ENCODE measurements at regions not wholly inside any gene's neighbourhood (a gene's known extent, or its start where the extent isn't known, plus 50 kb on each side); places are given as distances from the start of the nearest gene placed in this dataset.
"Not testable (repeated sequence)": the region's sequence is repeated elsewhere in the genome, so short reads cannot be mapped to it uniquely, and the experiment has no call there.

- TF ChIP-seq POLR2A (IDR thresholded peaks at IDR 0.05; ENCODE audit: low read length): no peak
- no peak for TF ChIP-seq GATA1 (IDR thresholded peaks at IDR 0.05; ENCODE audit: low read depth, low read length)
- DNase-seq: no peak
Measured at GRCh38 chr5:60488466-60489130, 211.4 kb downstream of the DEPDC1B start.

- TF ChIP-seq GATA1 (IDR thresholded peaks at IDR 0.05; ENCODE audit: low read depth, low read length): no peak
- TF ChIP-seq POLR2A (IDR thresholded peaks at IDR 0.05; ENCODE audit: low read length): no peak
- DNase-seq: no peak
Measured at GRCh38 chr5:60487885-60488442, 212.0 kb downstream of the DEPDC1B start.

GRCh38 chr5:60487476-60487875, 212.5 kb downstream of the DEPDC1B start:
- no peak for TF ChIP-seq POLR2A (IDR thresholded peaks at IDR 0.05; ENCODE audit: low read length)
- TF ChIP-seq GATA1 (IDR thresholded peaks at IDR 0.05; ENCODE audit: low read depth, low read length): no peak
- DNase-seq: no peak

GRCh38 chr5:60485361-60485760, 214.6 kb downstream of the DEPDC1B start:
- TF ChIP-seq GATA1 (IDR thresholded peaks at IDR 0.05; ENCODE audit: low read depth, low read length) (no peak), POLR2A (IDR thresholded peaks at IDR 0.05; ENCODE audit: low read length) (no peak)
- no peak for DNase-seq

GRCh38 chr5:60483050-60483449, 216.9 kb downstream of the DEPDC1B start:
- DNase-seq: no peak
- TF ChIP-seq POLR2A (IDR thresholded peaks at IDR 0.05; ENCODE audit: low read length) (no peak), GATA1 (IDR thresholded peaks at IDR 0.05; ENCODE audit: low read depth, low read length) (no peak)

GRCh38 chr5:60482301-60482700, 217.7 kb downstream of the DEPDC1B start:
- no peak for TF ChIP-seq GATA1 (IDR thresholded peaks at IDR 0.05; ENCODE audit: low read depth, low read length)
- no peak for TF ChIP-seq POLR2A (IDR thresholded peaks at IDR 0.05; ENCODE audit: low read length)

GRCh38 chr5:60479542-60479941, 220.4 kb downstream of the DEPDC1B start:
- TF ChIP-seq GATA1 (IDR thresholded peaks at IDR 0.05; ENCODE audit: low read depth, low read length) (no peak), POLR2A (IDR thresholded peaks at IDR 0.05; ENCODE audit: low read length) (no peak)
- DNase-seq: no peak

More at GRCh38 chr5:60482301-60482700, 217.7 kb downstream of the DEPDC1B start:
- no peak for DNase-seq

GRCh38 chr5:60477849-60478248, 222.1 kb downstream of the DEPDC1B start:
- no peak for DNase-seq
- TF ChIP-seq GATA1 (IDR thresholded peaks at IDR 0.05; ENCODE audit: low read depth, low read length): no peak
- TF ChIP-seq POLR2A (IDR thresholded peaks at IDR 0.05; ENCODE audit: low read length): no peak

GRCh38 chr5:60473654-60474053, 226.3 kb downstream of the DEPDC1B start:
- no peak for DNase-seq
- TF ChIP-seq GATA1 (IDR thresholded peaks at IDR 0.05; ENCODE audit: low read depth, low read length): no peak
- TF ChIP-seq POLR2A (IDR thresholded peaks at IDR 0.05; ENCODE audit: low read length): no peak

GRCh38 chr5:60473027-60473426, 226.9 kb downstream of the DEPDC1B start:
- DNase-seq: not testable (repeated sequence)

GRCh38 chr5:60470881-60471280, 229.1 kb downstream of the DEPDC1B start:
- TF ChIP-seq GATA1 (IDR thresholded peaks at IDR 0.05; ENCODE audit: low read depth, low read length) (no peak), POLR2A (IDR thresholded peaks at IDR 0.05; ENCODE audit: low read length) (no peak)

GRCh38 chr5:60469286-60469685, 230.7 kb downstream of the DEPDC1B start:
- TF ChIP-seq POLR2A (IDR thresholded peaks at IDR 0.05; ENCODE audit: low read length): no peak

More at GRCh38 chr5:60470881-60471280, 229.1 kb downstream of the DEPDC1B start:
- no peak for DNase-seq

GRCh38 chr5:60463179-60463868, 236.6 kb downstream of the DEPDC1B start:
- no peak for DNase-seq
- no peak for TF ChIP-seq GATA1 (IDR thresholded peaks at IDR 0.05; ENCODE audit: low read depth, low read length)
- TF ChIP-seq POLR2A (IDR thresholded peaks at IDR 0.05; ENCODE audit: low read length): no peak

More at GRCh38 chr5:60469286-60469685, 230.7 kb downstream of the DEPDC1B start:
- DNase-seq: no peak

- no peak for DNase-seq
- no peak for TF ChIP-seq POLR2A (IDR thresholded peaks at IDR 0.05; ENCODE audit: low read length)
- TF ChIP-seq GATA1 (IDR thresholded peaks at IDR 0.05; ENCODE audit: low read depth, low read length): no peak
Measured at GRCh38 chr5:60458666-60459065, 241.3 kb downstream of the DEPDC1B start.

GRCh38 chr5:60457233-60457632, 242.7 kb downstream of the DEPDC1B start:
- TF ChIP-seq GATA1 (IDR thresholded peaks at IDR 0.05; ENCODE audit: low read depth, low read length) (no peak), POLR2A (IDR thresholded peaks at IDR 0.05; ENCODE audit: low read length) (no peak)
- no peak for DNase-seq

Data from erythroblast (primary cell).